ENCODE measurements at regions not wholly inside any gene's neighbourhood (a gene's known extent, or its start where the extent isn't known, plus 50 kb on each side); places are given as distances from the start of the nearest gene placed in this dataset.

GRCh38 chr7:1344981-1345701 lies 112.5 kb downstream of the UNCX start:
- Histone ChIP-seq H3K4me3 (IDR thresholded peaks at IDR 0.05; ENCODE audit: insufficient read depth, low read depth, low read length) (no peak overlapping the region), H2AFZ (ENCODE audit: low read depth) (no peak overlapping the region), H3K9ac (no peak overlapping the region), H3K4me2 (no peak overlapping the region), H3K36me3 (ENCODE audit: insufficient read depth) (no peaks in the 10 kb centered on the region), H3K27me3 (ENCODE audit: insufficient read depth, low read depth) (peaks cover 84% of the 10 kb centered on the region), H3K4me1 (ENCODE audit: low read depth, poor library complexity, severe bottlenecking) (no peaks in the 10 kb centered on the region), H3K27ac (no peak overlapping the region), H3K79me2 (ENCODE audit: insufficient read depth, low read depth) (no peaks in the 10 kb centered on the region), H4K20me1 (ENCODE audit: insufficient read depth) (no peaks in the 10 kb centered on the region)
- no peak for TF ChIP-seq CTCF (conservative IDR thresholded peaks at IDR 0.05; ENCODE audit: low read depth, low read length)

GRCh38 chr7:1345796-1346755 lies 113.2 kb downstream of the MICALL2 start:
- H3K27ac ChIP-seq, result no peak overlapping the region
- H3K4me3 ChIP-seq (IDR thresholded peaks at IDR 0.05; ENCODE audit: insufficient read depth, low read depth, low read length), result no peak overlapping the region
- peaks cover 84% of the 10 kb centered on the region for H3K27me3 ChIP-seq (ENCODE audit: insufficient read depth, low read depth)
- H4K20me1 ChIP-seq (ENCODE audit: insufficient read depth), result no peaks in the 10 kb centered on the region
- no peak overlapping the region for H3K9ac ChIP-seq
- no peaks in the 10 kb centered on the region for H3K4me1 ChIP-seq (ENCODE audit: low read depth, poor library complexity, severe bottlenecking)
- no peaks in the 10 kb centered on the region for H3K36me3 ChIP-seq (ENCODE audit: insufficient read depth)
- H2AFZ ChIP-seq (ENCODE audit: low read depth), result no peak overlapping the region
- H3K4me2 ChIP-seq, result no peak overlapping the region
- TF ChIP-seq CTCF (conservative IDR thresholded peaks at IDR 0.05; ENCODE audit: low read depth, low read length), result no peak
- H3K79me2 ChIP-seq (ENCODE audit: insufficient read depth, low read depth), result no peaks in the 10 kb centered on the region

GRCh38 chr7:1346851-1347250 lies 112.4 kb downstream of the MICALL2 start:
- Histone ChIP-seq H3K79me2 (ENCODE audit: insufficient read depth, low read depth) (no peaks in the 10 kb centered on the region), H3K36me3 (ENCODE audit: insufficient read depth) (no peaks in the 10 kb centered on the region), H4K20me1 (ENCODE audit: insufficient read depth) (no peaks in the 10 kb centered on the region), H3K9ac (no peak overlapping the region), H2AFZ (ENCODE audit: low read depth) (no peak overlapping the region), H3K4me1 (ENCODE audit: low read depth, poor library complexity, severe bottlenecking) (no peaks in the 10 kb centered on the region), H3K4me3 (IDR thresholded peaks at IDR 0.05; ENCODE audit: insufficient read depth, low read depth, low read length) (no peak overlapping the region), H3K27me3 (ENCODE audit: insufficient read depth, low read depth) (peaks cover 85% of the 10 kb centered on the region), H3K4me2 (no peak overlapping the region), H3K27ac (no peak overlapping the region)
- TF ChIP-seq CTCF (conservative IDR thresholded peaks at IDR 0.05; ENCODE audit: low read depth, low read length), result no peak

- no peak for TF ChIP-seq CTCF (conservative IDR thresholded peaks at IDR 0.05; ENCODE audit: low read depth, low read length)
- Histone ChIP-seq H3K4me3 (IDR thresholded peaks at IDR 0.05; ENCODE audit: insufficient read depth, low read depth, low read length) (no peak overlapping the region), H3K36me3 (ENCODE audit: insufficient read depth) (no peaks in the 10 kb centered on the region), H4K20me1 (ENCODE audit: insufficient read depth) (no peaks in the 10 kb centered on the region), H3K79me2 (ENCODE audit: insufficient read depth, low read depth) (no peaks in the 10 kb centered on the region), H3K9ac (no peak overlapping the region), H2AFZ (ENCODE audit: low read depth) (no peak overlapping the region), H3K4me2 (no peak overlapping the region), H3K4me1 (ENCODE audit: low read depth, poor library complexity, severe bottlenecking) (no peaks in the 10 kb centered on the region), H3K27ac (no peak overlapping the region), H3K27me3 (ENCODE audit: insufficient read depth, low read depth) (peaks cover 91% of the 10 kb centered on the region)
Measured at GRCh38 chr7:1348096-1348822, 111.0 kb downstream of the MICALL2 start.
